OCI-LY1 (cell line): ENCODE measurements at regions not wholly inside any gene's neighbourhood (a gene's known extent, or its start where the extent isn't known, plus 50 kb on each side); places are given as distances from the start of the nearest gene placed in this dataset.

Experiments used
- H2AFZ ChIP-seq: fragments of 200-600 bp; sonication (generic), shearing (Covaris generic); 2 replicates; pipeline ENCODE4 v1.6.0; 2014; ENCODE audit warnings: antibody characterized with exemption, mild to moderate bottlenecking, low read length
- H3F3A ChIP-seq: fragments of 200-600 bp; sonication (generic), shearing (Covaris generic); 2 replicates; pipeline ENCODE4 v1.6.0; 2014; ENCODE audit warnings: mild to moderate bottlenecking, antibody characterized with exemption, low read length, moderate library complexity; ENCODE audit not compliant: insufficient read depth
- H3K27ac ChIP-seq: fragments of 200-600 bp; sonication (generic); 2 replicates; pipeline ENCODE4 v1.5.1; 2014; ENCODE audit warnings: low read length, mixed run types, mild to moderate bottlenecking, low read depth; ENCODE audit not compliant: poor library complexity, severe bottlenecking
- H3K27me3 ChIP-seq: fragments of 200-600 bp; sonication (generic); 2 replicates; pipeline ENCODE4 v1.6.0; 2014; ENCODE audit warnings: antibody characterized with exemption, mild to moderate bottlenecking, low read length, moderate library complexity; ENCODE audit not compliant: insufficient read depth
- H3K36me3 ChIP-seq: fragments of 200-600 bp; sonication (generic); 2 replicates; pipeline ENCODE4 v1.6.1; 2014; ENCODE audit warnings: mild to moderate bottlenecking, antibody characterized with exemption, low read length, moderate library complexity, mixed read lengths; ENCODE audit not compliant: insufficient read depth
- H3K4me1 ChIP-seq: fragments of 200-600 bp; sonication (generic); 2 replicates; pipeline ENCODE4 v1.5.1; 2014; ENCODE audit warnings: mild to moderate bottlenecking, low read length, moderate library complexity; ENCODE audit not compliant: insufficient read depth, severe bottlenecking
- H3K4me2 ChIP-seq: fragments of 200-600 bp; sonication (generic), shearing (Covaris generic); 2 replicates; pipeline ENCODE4 v1.6.1; 2014; ENCODE audit warnings: low read length
- H3K4me3 ChIP-seq: fragments of 200-600 bp; sonication (generic); 2 replicates; pipeline ENCODE4 v1.5.1; 2014; ENCODE audit warnings: low read length, low read depth, mild to moderate bottlenecking, mixed read lengths; ENCODE audit not compliant: poor library complexity, severe bottlenecking
- H3K79me2 ChIP-seq: fragments of 200-600 bp; shearing (Covaris generic); 2 replicates; pipeline ENCODE4 v1.6.1; 2016; ENCODE audit warnings: mixed run types, low read length, mixed read lengths; ENCODE audit not compliant: insufficient read depth
- H3K9ac ChIP-seq: fragments of 200-600 bp; sonication (generic), shearing (Covaris generic); 2 replicates; pipeline ENCODE4 v1.6.1; 2014; ENCODE audit warnings: mild to moderate bottlenecking, low read length, mixed read lengths
- H3K9me2 ChIP-seq: fragments of 200-600 bp; sonication (generic), shearing (Covaris generic); 2 replicates; pipeline ENCODE4 v1.6.1; 2014; ENCODE audit warnings: low read depth, mild to moderate bottlenecking, low read length, mixed read lengths
- H3K9me3 ChIP-seq: fragments of 200-600 bp; shearing (Covaris generic); 2 replicates; pipeline ENCODE4 v1.6.1; 2014; ENCODE audit warnings: low read length, mixed read lengths
- H4K20me1 ChIP-seq: fragments of 200-600 bp; sonication (generic), shearing (Covaris generic); 2 replicates; pipeline ENCODE4 v1.6.0; 2016; ENCODE audit warnings: mild to moderate bottlenecking, low read length; ENCODE audit not compliant: insufficient read depth
- CTCF ChIP-seq: fragments of 200-600 bp; sonication (generic), shearing (Covaris generic); IDR thresholded peaks from 2 replicates; pipeline ENCODE4 v1.5.1; 2017; ENCODE audit warnings: mild to moderate bottlenecking, antibody characterized with exemption, low read length, moderate library complexity, mixed read lengths
- EZH2 ChIP-seq: fragments of 200-600 bp; sonication (generic), shearing (Covaris generic); IDR thresholded peaks from 2 replicates; pipeline ENCODE4 v1.8.0; 2017; ENCODE audit warnings: borderline replicate concordance, mixed run types, mild to moderate bottlenecking, antibody characterized with exemption, low read length, moderate library complexity, mixed read lengths

GRCh38 chr7:47026780-47027361 is 555.0 kb downstream of the TNS3 start:
- Histone ChIP-seq H3K79me2 (no peaks in the 10 kb centered on the region), H3K9me3 (no peaks in the 10 kb centered on the region), H3K27ac (no peak overlapping the region), H3K9me2 (no peaks in the 10 kb centered on the region), H3K4me3 (no peak overlapping the region), H3K4me2 (no peak overlapping the region), H2AFZ (no peak overlapping the region), H3K27me3 (no peaks in the 10 kb centered on the region), H4K20me1 (no peaks in the 10 kb centered on the region), H3F3A (no peaks in the 10 kb centered on the region), H3K4me1 (no peaks in the 10 kb centered on the region), H3K9ac (no peak overlapping the region), H3K36me3 (no peaks in the 10 kb centered on the region)
- TF ChIP-seq EZH2 (no peak), CTCF (no peak)

- no peak overlapping the region for H2AFZ ChIP-seq
- H3K4me1 ChIP-seq, result no peaks in the 10 kb centered on the region
- H4K20me1 ChIP-seq, result no peaks in the 10 kb centered on the region
- H3K27me3 ChIP-seq, result no peaks in the 10 kb centered on the region
- H3K4me2 ChIP-seq, result no peak overlapping the region
- H3K9ac ChIP-seq, result no peak overlapping the region
- H3K36me3 ChIP-seq, result no peaks in the 10 kb centered on the region
- no peaks in the 10 kb centered on the region for H3K79me2 ChIP-seq
- no peak overlapping the region for H3K27ac ChIP-seq
- TF ChIP-seq EZH2 (no peak), CTCF (no peak)
- no peaks in the 10 kb centered on the region for H3K9me2 ChIP-seq
- no peak overlapping the region for H3K4me3 ChIP-seq
- H3F3A ChIP-seq, result no peaks in the 10 kb centered on the region
- no peaks in the 10 kb centered on the region for H3K9me3 ChIP-seq
These were observed 556.9 kb downstream of the TNS3 start for GRCh38 chr7:47024991-47025390.

- Histone ChIP-seq H3K9me2 (no peaks in the 10 kb centered on the region; the same call in 1 of the 2 replicates), H3K4me3 (no peak overlapping the region), H3K79me2 (no peaks in the 10 kb centered on the region), H4K20me1 (no peaks in the 10 kb centered on the region), H3K27ac (no peak overlapping the region), H3K4me1 (no peaks in the 10 kb centered on the region), H3K27me3 (no peaks in the 10 kb centered on the region), H2AFZ (no peak overlapping the region), H3F3A (no peaks in the 10 kb centered on the region), H3K9ac (no peak overlapping the region), H3K9me3 (no peaks in the 10 kb centered on the region), H3K4me2 (no peak overlapping the region), H3K36me3 (no peaks in the 10 kb centered on the region)
- TF ChIP-seq CTCF (no peak), EZH2 (no peak)
These were observed 573.5 kb downstream of the TNS3 start for GRCh38 chr7:47008461-47008860.
